Upper lobe of left lung (tissue), 4 donors: ENCODE measurements at regions not wholly inside any gene's neighbourhood (a gene's known extent, or its start where the extent isn't known, plus 50 kb on each side); places are given as distances from the start of the nearest gene placed in this dataset.

ENCODE experiments used
- CTCF ChIP-seq, 6 experiments: fragments of 450-650 bp in 4 of 6; fragments of 200-600 bp in 2 of 6; sonication (generic) in 2 of 6; IDR thresholded peaks; one replicate each; pipeline ENCODE4 v1.5.1; 2016 to 2019; ENCODE audit warnings: antibody characterized with exemption in 6 of 6
- EP300 ChIP-seq, 4 donors: sonication (generic); formaldehyde crosslinking; IDR thresholded peaks; one replicate each; pipeline ENCODE4 v1.5.1; 2017; ENCODE audit warnings: antibody characterized with exemption in 4 of 4, control low read depth in 2 of 4
- POLR2A ChIP-seq, 4 donors: fragments of 450-650 bp; IDR thresholded peaks; one replicate each; pipeline ENCODE4 v1.5.1; 2016 to 2017; ENCODE audit warnings: antibody characterized with exemption in 4 of 4, mild to moderate bottlenecking in 2 of 4
- POLR2AphosphoS5 ChIP-seq, 2 donors: sonication (generic); formaldehyde crosslinking; IDR thresholded peaks; one replicate each; pipeline ENCODE4 v1.5.1; 2017; ENCODE audit warnings: antibody characterized with exemption in 2 of 2

- TF ChIP-seq POLR2A (IDR thresholded peaks at IDR 0.05) (no peak), POLR2AphosphoS5 (IDR thresholded peaks at IDR 0.05) (no peak), CTCF (IDR thresholded peaks at IDR 0.05) (no peak), EP300 (IDR thresholded peaks at IDR 0.05) (no peak)
These were observed 53.2 kb downstream of the RIN2 start for GRCh38 chr20:19811231-19811630.
